ENCODE measurements at regions not wholly inside any gene's neighbourhood (a gene's known extent, or its start where the extent isn't known, plus 50 kb on each side); places are given as distances from the start of the nearest gene placed in this dataset.

DNA sequence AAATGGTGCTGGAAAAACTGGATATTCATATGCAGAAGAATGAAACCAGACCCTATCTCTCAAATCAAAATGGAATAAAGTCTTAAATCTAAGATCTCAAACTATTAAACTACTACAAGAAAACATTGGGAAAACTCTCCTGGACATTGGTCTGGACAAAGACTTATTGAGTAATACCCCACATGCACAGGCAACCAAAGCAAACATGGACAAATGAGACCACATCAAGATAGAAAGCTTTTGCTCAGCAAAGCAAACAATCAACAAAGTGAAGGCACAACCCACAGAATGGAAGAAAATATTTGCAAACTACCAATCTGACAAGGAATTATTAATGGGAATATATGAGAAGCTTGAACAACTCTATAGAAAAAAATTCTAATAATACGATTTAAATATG is 284.4 kb upstream of the FGF16 start:
- Histone ChIP-seq H4K20me1 (ENCODE audit: insufficient read depth, low read length) (no peaks in the 10 kb centered on the region), H3K4me2 (ENCODE audit: low read depth, low read length) (no peak overlapping the region), H3K9ac (ENCODE audit: insufficient read depth, low read depth, low read length) (no peak overlapping the region), H3K27ac (ENCODE audit: extremely low read length, insufficient read depth, low read length) (no peak overlapping the region), H3K9me3 (ENCODE audit: low read length) (peaks cover 6% of the 10 kb centered on the region; the same call in 1 of the 2 replicates), H3K4me3 (replicated peaks in 1 of 3; ENCODE audit: insufficient read depth in 1 of 3, low read depth in 2 of 3, low read length in 3 of 3) (no peak overlapping the region), H2AFZ (ENCODE audit: low read length) (no peak overlapping the region), H3K79me2 (ENCODE audit: insufficient read depth, low read length) (no peaks in the 10 kb centered on the region), H3K4me1 (ENCODE audit: insufficient read depth, low read length) (no peaks in the 10 kb centered on the region), H3K27me3 (ENCODE audit: control insufficient read depth in 1 of 2, insufficient read depth in 2 of 2, low read length in 2 of 2) (no peaks in the 10 kb centered on the region), H3K36me3 (replicated peaks in 1 of 2; ENCODE audit: control insufficient read depth in 1 of 2, insufficient read depth in 2 of 2, low read length in 2 of 2) (no peaks in the 10 kb centered on the region)
- ATAC-seq (no peak), FAIRE-seq (peak; percentile 75), DNase-seq (ENCODE audit: low spot score) (peak; percentile 43)
- in situ Hi-C loops (cut with HindIII; ENCODE audit: extremely low pct_ligation_motif_present, low pct_unique_long_range_greater_than_20kb), result no loop called here
- BruUV-seq (replicated peaks), result no TSS peak
- POLR2A ChIA-PET, result no interaction called here
- CTCF ChIA-PET (ENCODE audit: low intra/inter-chr PET ratio, low total read pairs), result no interaction called here
- intact Hi-C loops (cut with micrococcal nuclease; ENCODE audit: unreplicated experiment), result no loop called here
- 5% methylated on average over 1 of the region's 1 CpG for WGBS (ENCODE audit: low lambda C conversion rate)
- TF ChIP-seq FOXA3 (CRISPR knock-in tag; IDR thresholded peaks at IDR 0.05) (peak; percentile 74), FOXP1 (IDR thresholded peaks at IDR 0.05) (no peak), FOXP1 (CRISPR knock-in tag; IDR thresholded peaks at IDR 0.05) (peak; percentile 69), HNF4A (CRISPR knock-in tag; IDR thresholded peaks at IDR 0.05) (peak; percentile 70), TCF7 (IDR thresholded peaks at IDR 0.05; ENCODE audit: low read depth) (peak; percentile 78), PAXIP1 (CRISPR knock-in tag; conservative IDR thresholded peaks at IDR 0.05) (peak; percentile 35; the same call in 1 of the 2 replicates), AHDC1 (CRISPR knock-in tag; IDR thresholded peaks at IDR 0.05; ENCODE audit: borderline replicate concordance) (peak; percentile 57; the same call in 1 of the 2 replicates), ZNF644 (CRISPR knock-in tag; IDR thresholded peaks at IDR 0.05; ENCODE audit: low read depth) (peak; percentile 22; the same call in 1 of the 2 replicates), RBAK (CRISPR knock-in tag; IDR thresholded peaks at IDR 0.05) (peak; percentile 89), GATAD2A (CRISPR knock-in tag; IDR thresholded peaks at IDR 0.05) (peak; percentile 71), ZNF567 (CRISPR knock-in tag; IDR thresholded peaks at IDR 0.05; ENCODE audit: borderline replicate concordance) (no peak)
- TF ChIP-seq, protein P1, sequence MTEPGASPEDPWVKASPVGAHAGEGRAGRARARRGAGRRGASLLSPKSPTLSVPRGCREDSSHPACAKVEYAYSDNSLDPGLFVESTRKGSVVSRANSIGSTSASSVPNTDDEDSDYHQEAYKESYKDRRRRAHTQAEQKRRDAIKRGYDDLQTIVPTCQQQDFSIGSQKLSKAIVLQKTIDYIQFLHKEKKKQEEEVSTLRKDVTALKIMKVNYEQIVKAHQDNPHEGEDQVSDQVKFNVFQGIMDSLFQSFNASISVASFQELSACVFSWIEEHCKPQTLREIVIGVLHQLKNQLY (CRISPR knock-in tag; IDR thresholded peaks at IDR 0.05), result peak; percentile 24; the same call in 1 of the 2 replicates
- TF ChIP-seq, protein P2, sequence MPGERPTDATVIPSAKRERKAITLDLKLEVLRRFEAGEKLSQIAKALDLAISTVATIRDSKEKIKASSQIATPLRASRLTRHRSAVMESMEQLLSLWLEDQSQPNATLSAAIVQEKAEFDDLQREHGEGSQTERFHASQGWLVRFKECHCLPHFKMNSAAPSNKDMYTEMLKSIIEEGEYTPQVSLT (CRISPR knock-in tag; IDR thresholded peaks at IDR 0.05; ENCODE audit: borderline replicate concordance, low read depth), result no peak
- TF ChIP-seq, protein P3, sequence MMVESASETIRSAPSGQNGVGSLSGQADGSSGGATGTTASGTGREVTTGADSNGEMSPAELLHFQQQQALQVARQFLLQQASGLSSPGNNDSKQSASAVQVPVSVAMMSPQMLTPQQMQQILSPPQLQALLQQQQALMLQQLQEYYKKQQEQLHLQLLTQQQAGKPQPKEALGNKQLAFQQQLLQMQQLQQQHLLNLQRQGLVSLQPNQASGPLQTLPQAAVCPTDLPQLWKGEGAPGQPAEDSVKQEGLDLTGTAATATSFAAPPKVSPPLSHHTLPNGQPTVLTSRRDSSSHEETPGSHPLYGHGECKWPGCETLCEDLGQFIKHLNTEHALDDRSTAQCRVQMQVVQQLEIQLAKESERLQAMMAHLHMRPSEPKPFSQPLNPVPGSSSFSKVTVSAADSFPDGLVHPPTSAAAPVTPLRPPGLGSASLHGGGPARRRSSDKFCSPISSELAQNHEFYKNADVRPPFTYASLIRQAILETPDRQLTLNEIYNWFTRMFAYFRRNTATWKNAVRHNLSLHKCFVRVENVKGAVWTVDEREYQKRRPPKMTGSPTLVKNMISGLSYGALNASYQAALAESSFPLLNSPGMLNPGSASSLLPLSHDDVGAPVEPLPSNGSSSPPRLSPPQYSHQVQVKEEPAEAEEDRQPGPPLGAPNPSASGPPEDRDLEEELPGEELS (CRISPR knock-in tag; IDR thresholded peaks at IDR 0.05), result peak; percentile 38; the same call in 1 of the 2 replicates
